ENCODE measurements at regions not wholly inside any gene's neighbourhood (a gene's known extent, or its start where the extent isn't known, plus 50 kb on each side); places are given as distances from the start of the nearest gene placed in this dataset.

DNA sequence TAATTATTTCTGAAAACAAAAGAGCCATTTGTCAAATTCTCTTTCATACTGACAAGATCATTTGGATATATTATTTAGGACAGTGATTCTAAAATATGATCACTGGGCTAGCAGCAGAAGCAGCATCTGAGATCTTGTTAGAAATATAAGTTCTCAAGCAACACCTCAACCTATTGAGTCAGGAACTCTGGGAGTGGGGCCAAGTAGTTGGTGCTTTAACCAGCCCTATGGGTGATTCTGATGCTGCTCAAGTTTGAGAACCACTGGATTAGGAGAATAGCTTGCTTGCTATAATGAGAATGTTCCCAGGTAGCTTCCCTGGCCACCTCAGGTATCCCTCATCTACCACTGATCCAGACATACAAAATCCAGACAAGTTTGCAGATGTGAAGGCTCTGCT lies 466.9 kb upstream of the CELF4 start:
- TF ChIP-seq, protein P1, sequence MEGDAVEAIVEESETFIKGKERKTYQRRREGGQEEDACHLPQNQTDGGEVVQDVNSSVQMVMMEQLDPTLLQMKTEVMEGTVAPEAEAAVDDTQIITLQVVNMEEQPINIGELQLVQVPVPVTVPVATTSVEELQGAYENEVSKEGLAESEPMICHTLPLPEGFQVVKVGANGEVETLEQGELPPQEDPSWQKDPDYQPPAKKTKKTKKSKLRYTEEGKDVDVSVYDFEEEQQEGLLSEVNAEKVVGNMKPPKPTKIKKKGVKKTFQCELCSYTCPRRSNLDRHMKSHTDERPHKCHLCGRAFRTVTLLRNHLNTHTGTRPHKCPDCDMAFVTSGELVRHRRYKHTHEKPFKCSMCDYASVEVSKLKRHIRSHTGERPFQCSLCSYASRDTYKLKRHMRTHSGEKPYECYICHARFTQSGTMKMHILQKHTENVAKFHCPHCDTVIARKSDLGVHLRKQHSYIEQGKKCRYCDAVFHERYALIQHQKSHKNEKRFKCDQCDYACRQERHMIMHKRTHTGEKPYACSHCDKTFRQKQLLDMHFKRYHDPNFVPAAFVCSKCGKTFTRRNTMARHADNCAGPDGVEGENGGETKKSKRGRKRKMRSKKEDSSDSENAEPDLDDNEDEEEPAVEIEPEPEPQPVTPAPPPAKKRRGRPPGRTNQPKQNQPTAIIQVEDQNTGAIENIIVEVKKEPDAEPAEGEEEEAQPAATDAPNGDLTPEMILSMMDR (IDR thresholded peaks at IDR 0.05; ENCODE audit: low read depth, low read length) = no peak
- TF ChIP-seq POLR2A (IDR thresholded peaks at IDR 0.05; ENCODE audit: extremely low read depth, insufficient read length) (no peak), MYC (IDR thresholded peaks at IDR 0.05; ENCODE audit: low read depth, low read length) (no peak)
- TF ChIP-seq, protein P2, sequence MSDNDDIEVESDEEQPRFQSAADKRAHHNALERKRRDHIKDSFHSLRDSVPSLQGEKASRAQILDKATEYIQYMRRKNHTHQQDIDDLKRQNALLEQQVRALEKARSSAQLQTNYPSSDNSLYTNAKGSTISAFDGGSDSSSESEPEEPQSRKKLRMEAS (IDR thresholded peaks at IDR 0.05; ENCODE audit: low read depth, low read length) = no peak
- DNase-seq (ENCODE audit: low read depth) = no peak
- H3K4me3 ChIP-seq (ENCODE audit: low read depth, low read length) = no peak overlapping the region

DNA sequence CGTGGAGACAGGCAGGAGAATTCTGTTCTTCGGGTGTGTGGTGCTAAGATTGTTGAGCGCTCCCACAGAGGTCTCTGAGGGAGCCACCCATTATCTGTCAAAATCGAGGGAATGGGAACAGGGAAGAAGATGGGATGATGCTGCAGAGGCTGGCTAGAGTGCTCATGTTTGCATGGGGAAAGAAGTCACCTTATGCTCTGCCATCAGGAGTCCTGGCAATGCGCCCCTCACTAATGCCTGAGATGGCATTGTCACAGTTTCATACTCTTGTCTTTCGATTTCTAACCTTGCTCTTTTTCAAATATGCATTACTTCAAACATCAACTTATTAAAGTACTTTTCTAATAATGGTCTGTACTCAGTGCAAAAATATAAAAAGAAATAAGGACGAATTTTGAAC lies 463.3 kb upstream of the CELF4 start:
- TF ChIP-seq, protein P1 (IDR thresholded peaks at IDR 0.05; ENCODE audit: low read depth, low read length) = no peak
- TF ChIP-seq MYC (IDR thresholded peaks at IDR 0.05; ENCODE audit: low read depth, low read length) (no peak), POLR2A (IDR thresholded peaks at IDR 0.05; ENCODE audit: extremely low read depth, insufficient read length) (no peak)
- TF ChIP-seq, protein P2 (IDR thresholded peaks at IDR 0.05; ENCODE audit: low read depth, low read length) = no peak
- H3K4me3 ChIP-seq (ENCODE audit: low read depth, low read length) = no peak overlapping the region
- DNase-seq (ENCODE audit: low read depth) = no peak

DNA sequence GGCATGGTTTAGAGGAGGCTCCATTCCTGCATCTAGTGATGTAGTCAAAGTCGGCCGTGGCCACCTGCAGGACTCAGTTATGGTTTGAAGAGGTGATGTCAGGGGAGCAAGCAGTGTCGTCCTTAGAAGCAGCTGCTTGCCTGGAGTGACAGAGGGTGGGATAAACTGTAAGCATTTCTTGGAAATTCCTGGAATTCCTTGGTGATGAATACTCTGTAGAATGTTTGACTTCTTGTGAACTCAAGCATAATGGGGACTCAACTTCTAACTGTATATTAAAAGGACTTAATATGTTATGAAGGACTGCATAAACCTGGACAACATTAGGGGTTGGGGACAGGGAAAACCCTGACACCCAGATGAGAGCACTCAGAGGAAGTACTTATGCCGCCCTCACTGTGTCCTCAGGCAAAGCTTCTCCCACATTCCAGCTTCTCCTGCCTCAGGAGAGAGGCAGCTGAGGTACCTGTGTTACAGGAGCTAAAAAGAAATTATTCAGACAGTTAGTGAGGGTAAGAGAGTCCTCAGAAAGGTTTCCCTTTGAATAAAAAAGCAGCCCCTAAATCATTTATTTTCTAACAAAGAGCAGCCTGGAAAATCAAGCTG lies 459.9 kb upstream of the CELF4 start:
- no peak for DNase-seq (ENCODE audit: low read depth)
- H3K4me3 ChIP-seq (ENCODE audit: low read depth, low read length) = no peak overlapping the region
- TF ChIP-seq, protein P1 (IDR thresholded peaks at IDR 0.05; ENCODE audit: low read depth, low read length) = no peak
- no peak for TF ChIP-seq MYC (IDR thresholded peaks at IDR 0.05; ENCODE audit: low read depth, low read length)
- no peak for TF ChIP-seq POLR2A (IDR thresholded peaks at IDR 0.05; ENCODE audit: extremely low read depth, insufficient read length)
- TF ChIP-seq, protein P2 (IDR thresholded peaks at IDR 0.05; ENCODE audit: low read depth, low read length) = no peak

DNA sequence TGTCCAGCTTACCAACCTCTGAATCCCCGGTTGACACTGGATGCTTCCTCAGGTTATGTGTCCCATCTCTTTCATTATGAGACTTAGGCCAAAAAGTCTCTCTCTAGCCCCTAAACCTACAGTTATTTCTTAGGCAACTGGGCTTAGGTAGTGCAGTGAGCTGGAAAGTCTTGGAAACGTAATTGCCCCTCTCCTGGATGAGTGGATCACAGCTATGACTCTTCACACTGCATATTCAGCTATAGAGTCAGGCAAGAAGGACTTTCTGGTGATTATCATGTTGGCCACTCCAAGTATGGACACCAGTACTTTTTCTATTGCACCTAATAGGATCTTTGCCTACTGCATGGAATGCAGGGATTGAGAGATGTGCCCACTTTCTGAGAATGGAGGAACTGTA lies 458.3 kb upstream of the CELF4 start:
- H3K4me3 ChIP-seq (ENCODE audit: low read depth, low read length) = no peak overlapping the region
- no peak for DNase-seq (ENCODE audit: low read depth)
- TF ChIP-seq, protein P1 (IDR thresholded peaks at IDR 0.05; ENCODE audit: low read depth, low read length) = no peak
- TF ChIP-seq POLR2A (IDR thresholded peaks at IDR 0.05; ENCODE audit: extremely low read depth, insufficient read length) (no peak), MYC (IDR thresholded peaks at IDR 0.05; ENCODE audit: low read depth, low read length) (no peak)
- TF ChIP-seq, protein P2 (IDR thresholded peaks at IDR 0.05; ENCODE audit: low read depth, low read length) = no peak

DNA sequence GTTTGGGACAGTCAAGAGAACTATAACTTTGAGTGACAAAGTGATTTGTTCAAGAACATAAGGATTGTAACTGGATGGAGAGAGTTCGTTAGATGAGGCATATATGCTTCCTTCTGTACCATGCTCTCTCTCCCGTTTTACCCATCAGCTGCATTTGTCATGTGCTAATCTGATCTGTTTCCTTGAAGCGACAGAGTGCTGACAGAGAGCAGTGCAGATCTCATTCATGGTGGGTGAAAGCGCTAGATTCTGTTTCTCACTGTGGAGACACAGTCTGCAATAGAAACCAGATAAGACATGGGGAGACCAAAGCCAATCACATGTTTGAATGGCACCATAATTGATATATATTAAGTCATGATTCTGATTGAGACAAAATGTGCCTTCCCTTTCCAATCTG lies 456.6 kb upstream of the CELF4 start:
- no peak for DNase-seq (ENCODE audit: low read depth)
- TF ChIP-seq, protein P1 (IDR thresholded peaks at IDR 0.05; ENCODE audit: low read depth, low read length) = no peak
- H3K4me3 ChIP-seq (ENCODE audit: low read depth, low read length) = no peak overlapping the region

DNA sequence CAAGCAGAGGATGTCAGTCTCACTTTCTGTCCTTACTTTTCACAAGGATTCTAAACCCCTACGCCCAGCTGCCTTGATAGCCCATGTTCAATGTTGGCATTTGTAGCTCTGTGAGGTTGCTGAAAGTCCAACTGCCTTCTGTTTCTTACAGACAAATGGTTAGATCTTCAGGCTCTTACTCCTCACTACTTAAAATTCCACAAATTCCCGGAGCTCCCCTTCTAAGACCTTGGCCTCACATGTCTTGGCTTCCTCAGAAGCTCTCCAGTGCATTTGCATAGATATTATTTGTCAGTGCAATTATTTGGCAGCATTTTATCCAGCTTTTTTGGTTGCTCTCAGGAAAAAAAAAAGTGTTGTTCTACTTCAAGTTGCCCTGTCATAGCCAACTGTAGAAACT lies 453.7 kb upstream of the CELF4 start:
- TF ChIP-seq, protein P1 (IDR thresholded peaks at IDR 0.05; ENCODE audit: low read depth, low read length) = no peak
- no peak for TF ChIP-seq MYC (IDR thresholded peaks at IDR 0.05; ENCODE audit: low read depth, low read length)
- TF ChIP-seq, protein P2 (IDR thresholded peaks at IDR 0.05; ENCODE audit: low read depth, low read length) = no peak
- TF ChIP-seq POLR2A (IDR thresholded peaks at IDR 0.05; ENCODE audit: extremely low read depth, insufficient read length) = no peak
- no peak overlapping the region for H3K4me3 ChIP-seq (ENCODE audit: low read depth, low read length)
- no peak for DNase-seq (ENCODE audit: low read depth)
